ENCODE measurements at regions not wholly inside any gene's neighbourhood (a gene's known extent, or its start where the extent isn't known, plus 50 kb on each side); places are given as distances from the start of the nearest gene placed in this dataset.

DNA sequence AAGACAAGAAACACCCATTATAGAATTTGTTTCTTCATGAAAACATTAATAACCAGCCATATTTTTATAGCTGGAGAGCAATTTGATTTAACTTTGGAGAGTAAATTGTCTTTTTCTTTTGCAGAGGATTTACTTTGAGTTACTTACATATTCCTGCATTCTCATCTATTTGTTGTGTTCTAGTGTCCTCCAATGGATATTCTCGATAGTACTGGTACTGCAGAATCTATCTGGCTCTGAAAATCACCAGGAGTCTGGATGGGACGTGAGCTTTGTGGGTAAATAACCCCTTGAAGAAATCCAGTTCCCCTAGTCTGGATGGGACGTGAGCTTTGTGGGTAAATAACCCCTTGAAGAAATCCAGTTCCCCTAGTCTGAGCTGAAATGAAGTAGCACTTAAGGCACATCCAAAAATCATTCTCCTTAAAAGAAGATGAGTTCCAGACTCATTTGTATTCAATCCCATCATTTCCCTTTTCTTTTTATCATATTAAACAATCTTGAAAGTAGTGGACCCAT lies 294.1 kb upstream of the UBE2E2 start:
- no peak for DNase-seq

DNA sequence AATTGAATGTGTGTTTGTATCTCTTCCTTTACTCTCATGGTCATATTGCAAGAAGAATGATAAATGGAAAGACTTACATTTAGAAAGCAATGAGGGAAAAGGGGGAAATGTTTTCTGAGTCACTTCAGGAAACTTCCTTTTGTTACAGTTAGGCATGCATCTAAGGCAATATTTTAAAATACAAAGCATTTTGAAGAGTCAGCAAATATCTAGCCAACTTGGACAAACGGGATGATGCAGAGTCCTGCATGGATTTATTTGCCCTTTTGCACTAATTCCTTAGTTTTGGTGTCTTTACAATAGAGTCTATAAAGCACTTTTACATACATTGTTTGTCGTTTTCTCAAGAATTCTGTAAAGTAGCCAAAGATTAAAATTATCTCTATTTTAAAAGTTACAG lies 286.2 kb upstream of the UBE2E2 start:
- no peak for DNase-seq

DNA sequence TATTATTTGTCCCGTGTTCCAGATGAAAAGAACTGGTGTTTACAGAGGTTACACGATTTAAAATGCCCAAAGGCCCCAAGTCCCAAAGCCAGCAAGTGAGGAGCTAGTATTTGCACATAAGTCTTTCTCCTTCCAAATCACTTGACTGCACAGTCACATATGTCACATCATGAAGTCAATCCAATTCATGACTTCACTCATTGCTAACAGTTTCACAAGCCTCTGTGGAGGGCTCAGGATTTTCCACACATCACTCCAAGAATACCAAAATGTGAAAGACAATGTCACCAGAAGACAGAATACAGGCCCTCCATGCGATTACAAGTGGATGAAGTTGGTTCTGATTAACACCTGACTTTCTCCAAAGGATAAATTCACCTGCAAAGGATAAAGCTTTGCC lies 283.1 kb upstream of the UBE2E2 start:
- no peak for DNase-seq

DNA sequence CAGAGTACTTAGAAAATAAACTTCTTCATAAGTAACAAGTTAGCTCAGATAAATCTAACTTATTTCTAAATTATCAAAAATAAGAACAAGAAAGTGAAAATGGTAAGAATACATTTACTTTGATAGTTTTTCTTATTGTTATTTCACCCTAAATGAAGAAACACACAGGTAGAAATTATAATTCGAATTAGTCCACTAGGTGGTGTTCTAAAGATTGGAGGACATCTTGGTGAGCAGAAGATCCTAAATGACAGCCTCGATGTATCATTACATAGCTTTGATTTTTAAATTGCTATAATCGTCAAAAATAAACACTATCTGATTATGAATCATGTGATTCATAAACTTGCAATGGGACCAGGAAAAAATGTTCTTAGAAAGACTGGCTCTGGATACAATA lies 280.8 kb upstream of the UBE2E2 start:
- no peak for DNase-seq

DNA sequence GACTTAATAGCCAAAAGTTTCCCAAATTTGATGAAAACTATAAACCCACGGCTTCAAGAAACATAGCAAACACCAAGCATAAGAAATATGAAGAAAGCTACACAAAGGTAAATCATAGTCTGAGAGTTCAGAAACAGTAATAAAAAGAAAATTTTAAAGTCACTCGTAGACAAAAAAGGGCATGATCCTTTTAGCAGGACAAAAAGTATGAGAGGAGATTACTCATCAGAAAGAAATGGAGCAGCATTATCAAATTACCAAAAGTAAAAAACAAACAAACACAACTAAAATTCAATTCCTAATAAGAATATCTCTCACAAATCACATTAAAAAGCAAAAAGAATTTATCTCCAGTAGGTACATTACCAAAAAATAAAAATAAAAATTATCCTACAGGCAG lies 279.4 kb upstream of the UBE2E2 start:
- DNase-seq = no peak

DNA sequence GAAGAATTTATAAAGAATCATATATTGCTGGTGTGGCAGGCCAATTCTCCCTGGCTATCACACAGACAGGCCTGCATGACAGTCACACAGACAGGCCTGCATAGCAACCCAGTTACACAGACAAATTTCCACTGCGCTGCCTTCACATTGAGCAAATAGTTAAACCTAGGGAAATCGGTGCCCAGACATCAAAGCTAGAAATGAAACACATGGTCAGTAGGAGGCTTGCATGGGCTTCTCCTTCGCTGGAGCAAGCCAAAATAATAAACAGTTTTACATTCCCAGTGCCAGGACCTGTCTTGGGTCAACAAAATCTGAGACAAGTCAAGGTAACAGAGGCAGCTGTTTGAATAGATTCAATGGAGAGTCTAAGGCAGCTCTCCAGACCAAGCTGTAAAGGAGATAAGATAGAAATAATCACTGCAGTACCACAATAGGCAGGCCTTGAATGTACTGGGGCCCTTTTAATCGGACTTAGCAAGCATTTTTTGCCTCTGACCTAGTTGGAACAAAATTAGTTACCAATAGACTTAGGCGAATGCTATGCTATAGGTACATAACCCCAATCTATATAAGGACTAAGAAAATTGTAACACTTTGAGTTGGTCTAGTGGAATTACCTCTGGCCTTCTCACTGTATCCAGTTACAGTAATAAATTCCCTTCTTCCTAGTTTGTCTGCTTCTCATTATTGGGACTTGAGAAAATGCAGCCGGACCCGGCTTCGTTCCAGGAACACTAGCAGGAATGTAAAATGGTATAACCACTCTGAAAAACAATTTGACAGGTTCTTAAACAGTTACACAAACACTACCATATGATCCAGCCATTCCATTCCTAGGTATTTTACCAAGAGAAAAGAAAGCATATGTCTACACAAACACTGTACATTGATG lies 274.7 kb upstream of the UBE2E2 start:
- no peak for DNase-seq

DNA sequence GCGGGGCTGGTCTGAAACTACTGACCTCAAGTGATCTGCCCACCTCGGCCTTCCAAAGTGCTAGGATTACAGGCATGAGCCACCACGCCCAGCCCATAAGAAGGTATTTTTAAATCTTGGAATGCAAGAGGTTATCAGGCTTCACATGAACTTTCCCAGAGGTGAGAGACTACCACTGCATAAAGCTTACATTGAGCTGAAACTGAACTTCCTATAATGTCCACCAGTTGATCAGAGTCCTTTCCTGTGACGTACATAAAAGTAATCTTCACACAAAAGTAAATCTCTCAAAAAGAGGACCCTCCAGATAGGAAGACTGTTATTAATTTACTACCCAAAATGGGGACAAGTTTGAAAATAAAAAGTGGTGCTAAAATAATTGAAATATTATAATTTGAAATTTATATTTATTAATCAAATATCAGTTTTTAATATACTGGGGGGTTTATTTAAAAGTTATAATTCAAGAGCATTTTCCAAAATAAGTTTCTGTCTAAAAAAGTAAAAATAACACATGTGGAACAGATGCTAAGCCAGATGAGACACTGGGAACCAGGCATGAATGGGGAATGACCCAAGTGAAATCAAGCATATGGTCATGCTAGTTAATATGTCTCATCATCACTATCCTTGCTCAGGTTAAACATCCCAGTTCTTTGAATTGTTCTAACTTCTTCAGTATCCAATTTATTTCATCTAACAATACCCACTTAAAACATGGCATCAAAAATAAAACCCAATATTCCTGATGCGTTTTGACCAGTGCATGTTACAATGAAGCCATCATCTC lies 269.9 kb upstream of the UBE2E2 start:
- no peak for DNase-seq

DNA sequence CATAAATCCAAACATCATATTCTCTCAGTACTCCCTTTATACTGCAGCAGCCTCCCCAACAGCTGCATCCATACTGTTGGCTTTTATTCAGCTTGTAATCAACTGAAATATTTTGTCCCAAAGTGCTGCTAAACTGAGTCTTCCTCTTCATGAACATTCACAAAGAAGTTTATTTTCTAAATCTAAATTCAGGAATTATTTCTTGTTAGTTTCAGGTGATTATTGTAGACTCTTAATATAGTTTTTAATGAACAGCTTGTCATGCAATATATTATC lies 269.3 kb upstream of the UBE2E2 start:
- DNase-seq = no peak

DNA sequence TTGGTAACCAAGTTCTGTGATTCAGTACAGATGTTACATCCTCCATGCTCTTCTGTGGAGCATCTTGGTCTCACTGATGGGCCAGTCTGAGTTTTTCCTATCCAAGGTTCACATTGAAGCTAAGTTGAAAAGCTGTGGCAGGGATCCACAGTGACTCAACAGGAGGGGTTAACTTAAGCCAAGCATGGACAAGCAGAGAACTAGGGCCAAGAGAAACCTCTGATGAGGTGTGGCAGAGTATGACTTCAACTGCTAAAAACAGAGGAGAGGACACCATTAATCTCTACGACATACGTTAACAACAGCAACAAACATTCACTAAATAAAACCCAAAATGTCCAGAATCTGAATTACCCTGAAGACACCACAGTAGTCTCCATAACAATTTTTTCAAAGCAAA lies 268.1 kb upstream of the UBE2E2 start:
- no peak for DNase-seq

DNA sequence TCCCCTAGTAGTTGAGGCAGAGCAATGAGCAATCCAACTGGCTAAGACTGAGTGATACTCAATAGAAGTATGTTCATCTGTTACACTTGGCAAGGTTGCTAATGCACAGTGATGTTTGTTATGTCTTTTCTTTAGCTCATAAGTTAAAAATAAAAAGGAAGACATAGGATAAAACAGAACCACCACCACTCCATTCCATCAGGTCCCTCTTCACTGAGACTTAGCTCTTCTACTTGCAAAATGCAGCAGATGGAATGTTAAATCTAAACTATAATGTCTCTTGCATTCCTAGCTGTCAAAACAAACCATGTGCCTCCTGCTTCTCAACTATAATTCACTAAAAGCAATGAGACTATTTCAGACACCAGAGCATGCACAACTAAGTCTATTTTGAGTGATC lies 265.6 kb upstream of the UBE2E2 start:
- no peak for DNase-seq

DNA sequence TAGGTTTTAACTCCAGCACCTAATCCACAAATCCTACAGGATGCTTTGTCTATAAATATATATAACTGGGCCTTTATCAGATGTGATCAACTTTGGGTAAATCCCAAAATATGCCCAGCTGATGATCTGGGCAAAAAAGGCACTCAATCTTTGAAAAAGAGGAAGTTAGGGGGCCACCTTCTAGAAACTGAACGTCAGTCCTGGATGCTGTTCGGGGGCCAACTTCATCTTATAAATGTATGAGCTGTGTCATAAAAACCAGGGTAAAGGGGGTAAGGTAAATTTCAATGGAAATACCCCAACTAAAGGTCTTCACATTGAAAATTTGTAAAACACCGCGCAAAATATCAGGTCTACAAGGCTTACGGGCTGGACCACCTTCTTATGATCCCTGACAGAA lies 264.4 kb upstream of the UBE2E2 start:
- DNase-seq = no peak

DNA sequence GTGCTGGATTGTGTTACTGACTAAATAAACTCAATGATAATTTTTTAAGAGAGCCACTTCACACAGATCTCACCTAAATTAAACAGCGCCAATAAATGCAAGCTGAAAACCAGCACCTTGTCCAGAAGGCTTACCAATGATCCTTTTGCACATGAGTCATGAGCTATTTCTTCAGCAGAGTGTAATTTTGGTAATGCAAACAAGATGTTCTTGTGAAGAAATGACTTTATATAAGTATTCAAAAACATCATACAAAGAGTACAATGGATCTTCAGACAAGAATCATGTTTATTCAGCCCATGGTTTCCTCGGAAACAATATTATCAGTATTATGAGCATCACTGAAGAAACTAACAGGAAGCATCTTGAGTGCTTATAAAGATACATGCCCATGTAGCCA lies 263.8 kb upstream of the UBE2E2 start:
- DNase-seq = no peak

DNA sequence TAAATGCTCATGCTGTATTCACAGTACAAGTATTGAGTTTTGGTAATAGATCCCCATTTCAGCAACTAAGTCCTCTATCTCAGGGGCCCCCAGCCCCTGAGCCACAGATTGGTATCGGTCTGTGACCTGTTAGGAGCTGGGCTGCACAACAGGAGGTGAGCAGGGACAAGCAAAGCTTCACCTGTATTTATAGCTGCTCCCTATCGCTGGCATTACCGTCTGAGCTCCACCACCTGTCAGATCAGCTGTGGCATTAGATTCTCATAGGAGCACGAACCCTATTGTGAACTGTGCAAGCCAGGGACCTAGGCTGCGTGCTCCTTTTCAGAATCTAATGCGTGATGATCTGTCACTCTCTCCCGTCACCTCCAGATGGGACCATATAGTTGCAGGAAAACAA lies 262.8 kb upstream of the UBE2E2 start:
- no peak for DNase-seq

DNA sequence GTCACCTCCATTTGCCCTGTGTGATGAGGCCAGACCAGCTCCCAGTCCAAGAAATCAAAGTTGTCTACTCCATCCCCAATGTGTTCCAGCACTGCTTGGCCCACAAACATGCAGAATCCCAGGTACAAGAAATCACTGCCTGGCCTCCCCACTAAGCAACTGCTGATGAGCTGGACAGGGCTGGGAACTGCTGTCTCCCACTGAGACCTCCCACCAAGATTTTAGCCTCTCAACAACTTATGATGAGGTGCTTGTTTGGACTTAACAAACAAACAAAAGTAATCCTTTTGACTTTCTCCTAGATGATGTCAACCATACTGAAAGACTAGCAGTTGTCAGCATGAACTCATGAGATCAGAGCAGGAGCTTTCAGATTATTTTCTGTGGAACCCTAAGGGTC lies 260.1 kb upstream of the UBE2E2 start:
- DNase-seq = no peak

DNA sequence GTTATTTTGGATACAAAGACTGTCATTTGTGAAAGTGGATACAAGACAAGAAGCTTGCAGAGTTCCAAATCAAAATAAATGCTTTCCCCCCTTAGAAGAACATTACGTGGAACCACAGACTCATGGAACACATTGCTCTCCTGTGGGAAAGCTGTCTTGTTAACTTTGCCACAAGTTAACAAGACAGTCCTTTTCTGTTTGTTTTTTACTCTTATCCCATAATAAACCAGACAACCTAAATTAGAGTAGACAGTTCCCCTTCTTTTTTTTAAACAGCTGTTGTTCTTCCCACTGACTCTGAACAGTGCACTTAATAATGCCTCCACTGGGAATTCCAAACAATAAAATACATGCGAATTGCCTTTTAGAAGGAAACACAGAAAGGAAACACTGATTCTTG lies 255.3 kb upstream of the UBE2E2 start:
- DNase-seq = no peak

DNA sequence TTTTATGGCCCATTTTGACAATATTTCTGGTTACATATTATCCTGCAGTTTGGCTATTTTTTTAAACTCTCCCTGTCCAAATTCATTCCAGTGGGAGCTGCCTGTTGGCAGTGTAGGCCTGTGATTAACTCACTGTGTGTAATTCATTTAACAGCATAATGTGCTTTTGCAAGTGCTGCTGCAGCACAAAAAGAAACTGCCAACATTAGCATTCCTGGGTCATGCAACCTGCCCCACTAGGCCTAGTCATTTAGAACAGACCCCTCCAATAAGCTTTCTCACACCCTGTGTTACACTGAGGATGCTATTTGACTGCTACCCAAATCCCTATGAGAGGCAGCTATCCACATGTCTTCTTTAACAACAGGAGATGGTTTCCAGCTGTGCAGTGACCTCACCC lies 251.2 kb upstream of the UBE2E2 start:
- no peak for DNase-seq

DNA sequence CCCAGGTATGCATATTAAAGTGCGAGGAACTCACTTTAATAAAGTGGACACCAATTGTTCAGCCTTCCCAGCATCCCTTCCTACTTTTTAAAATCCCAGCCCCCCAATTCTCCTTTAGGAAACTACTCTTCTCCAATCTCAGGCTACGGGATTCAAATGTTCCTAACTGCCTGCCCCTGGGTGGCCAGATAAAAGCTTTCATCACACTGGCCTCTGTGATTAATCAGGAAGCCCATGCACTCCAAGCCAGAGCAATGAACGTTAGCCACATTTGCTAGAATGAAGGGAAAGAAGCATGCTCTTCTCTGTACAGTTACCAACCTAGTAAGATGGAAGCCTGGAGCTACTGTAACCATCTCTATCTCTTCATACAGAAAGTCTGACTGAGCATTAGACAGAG lies 250.3 kb upstream of the UBE2E2 start:
- no peak for DNase-seq

DNA sequence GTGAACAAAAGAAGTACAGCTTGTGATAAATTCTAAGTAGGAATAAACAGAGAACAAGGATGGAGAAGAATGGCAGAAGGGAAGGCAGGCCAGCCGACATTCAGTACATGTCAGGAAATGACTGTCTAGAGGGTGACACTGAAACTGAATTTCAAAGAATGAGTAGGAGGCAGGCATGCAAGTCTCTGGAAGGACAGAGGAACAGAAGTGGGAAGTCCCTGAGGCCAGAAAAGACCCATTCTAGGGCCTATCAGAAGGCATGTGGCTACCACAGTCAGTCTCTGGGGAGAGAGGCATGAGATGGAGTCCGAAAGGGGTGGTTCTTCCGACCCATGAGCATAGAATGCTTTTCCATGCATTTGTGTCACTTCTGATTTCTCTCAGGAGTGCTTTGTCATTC lies 243.5 kb upstream of the UBE2E2 start:
- no peak for DNase-seq

DNA sequence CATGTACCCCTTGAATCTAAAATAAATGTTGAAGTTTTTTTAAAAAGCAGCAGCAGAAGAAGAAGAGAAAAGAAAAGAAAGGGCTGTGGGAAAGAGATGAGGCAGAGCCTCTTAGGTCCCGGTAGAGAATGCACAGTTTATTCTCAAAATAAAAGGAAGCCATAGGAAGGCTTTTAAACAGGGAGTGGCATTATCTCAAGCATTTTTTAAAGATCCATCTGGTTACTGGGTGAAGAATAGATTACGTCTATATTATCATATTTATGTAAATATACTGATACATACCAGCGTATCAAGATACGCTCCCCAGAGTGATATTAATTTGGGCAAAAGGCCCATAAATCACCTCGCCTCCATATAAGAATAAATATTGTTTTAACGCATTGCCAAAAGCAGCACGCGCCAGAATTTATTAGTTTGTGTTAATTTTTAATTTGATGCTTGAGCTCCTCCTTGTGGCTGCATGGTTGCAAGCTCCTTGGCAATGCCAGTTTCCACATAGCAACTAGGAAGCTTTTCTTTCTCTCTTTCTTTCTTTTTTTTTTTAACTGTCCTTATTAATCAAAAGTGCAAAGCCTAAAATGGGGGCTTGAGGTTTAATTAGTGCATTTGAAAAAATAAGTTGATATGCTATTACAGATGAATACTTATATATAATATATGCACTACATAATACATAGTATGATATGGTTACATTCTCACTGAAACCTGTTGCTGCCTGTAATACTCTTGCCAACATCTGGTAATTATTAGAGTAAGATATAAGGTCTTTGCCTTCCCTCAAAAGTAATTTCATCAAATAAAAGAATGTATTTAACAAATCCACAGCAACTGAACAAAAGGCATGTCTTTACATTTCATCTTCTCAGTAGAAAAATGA lies 242.8 kb upstream of the UBE2E2 start:
- DNase-seq = no peak

DNA sequence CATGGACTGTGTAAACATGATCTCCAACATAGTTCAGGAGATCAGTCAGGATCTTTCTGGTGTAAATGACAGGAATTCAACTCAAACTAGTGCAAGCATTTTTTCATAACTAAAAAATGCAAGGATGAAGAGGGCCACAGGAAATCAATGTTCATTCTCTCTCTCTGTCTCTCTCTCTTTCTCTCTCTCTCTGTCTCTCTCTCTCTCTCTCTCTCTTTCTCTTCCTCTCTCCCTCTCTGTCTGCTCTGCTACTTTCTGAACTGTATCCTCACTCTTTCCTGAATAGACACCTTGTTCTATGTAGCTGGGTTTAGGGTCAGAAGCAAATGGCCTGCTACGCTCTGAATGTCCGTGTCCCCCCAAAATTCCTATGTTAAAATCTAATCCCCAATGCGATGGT lies 240.9 kb upstream of the UBE2E2 start:
- no peak for DNase-seq

DNA sequence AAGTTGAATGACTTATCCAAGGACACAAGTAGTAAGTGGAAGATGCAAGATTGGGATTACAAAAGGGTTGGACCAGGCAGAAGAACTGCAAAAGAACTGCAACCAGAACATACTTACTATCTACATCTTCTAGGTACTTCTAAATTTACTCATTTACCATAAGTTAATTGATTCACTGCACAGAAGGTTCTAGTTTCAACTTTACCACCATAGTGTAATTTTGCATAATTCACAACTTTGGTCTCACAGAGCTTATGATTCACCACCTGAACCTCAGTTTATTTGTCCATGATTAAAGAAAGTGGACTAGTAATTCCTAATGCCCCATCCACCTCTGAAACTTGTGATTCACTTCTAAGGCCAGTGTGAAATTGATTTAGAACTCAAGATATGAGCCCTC lies 236.8 kb upstream of the UBE2E2 start:
- DNase-seq = no peak

DNA sequence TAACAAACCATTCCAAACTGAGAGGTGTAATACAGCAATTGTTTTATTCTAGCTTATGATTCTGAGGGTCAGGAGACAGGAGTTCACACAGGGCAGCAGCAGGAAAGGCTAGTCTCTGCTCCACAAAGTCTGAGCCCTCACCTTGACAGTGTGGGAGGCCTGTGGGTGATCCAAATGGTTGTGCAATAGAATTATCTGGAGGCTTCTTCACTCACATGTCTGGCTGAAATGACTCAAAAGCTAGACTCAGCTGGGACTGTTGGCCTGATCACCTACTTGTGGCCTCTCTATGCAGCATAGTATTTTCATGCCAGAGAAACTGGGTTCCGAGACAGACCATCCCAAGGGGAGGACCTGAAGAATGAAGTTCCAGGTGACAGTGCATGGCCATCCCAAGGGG lies 233.9 kb upstream of the UBE2E2 start:
- no peak for DNase-seq

DNA sequence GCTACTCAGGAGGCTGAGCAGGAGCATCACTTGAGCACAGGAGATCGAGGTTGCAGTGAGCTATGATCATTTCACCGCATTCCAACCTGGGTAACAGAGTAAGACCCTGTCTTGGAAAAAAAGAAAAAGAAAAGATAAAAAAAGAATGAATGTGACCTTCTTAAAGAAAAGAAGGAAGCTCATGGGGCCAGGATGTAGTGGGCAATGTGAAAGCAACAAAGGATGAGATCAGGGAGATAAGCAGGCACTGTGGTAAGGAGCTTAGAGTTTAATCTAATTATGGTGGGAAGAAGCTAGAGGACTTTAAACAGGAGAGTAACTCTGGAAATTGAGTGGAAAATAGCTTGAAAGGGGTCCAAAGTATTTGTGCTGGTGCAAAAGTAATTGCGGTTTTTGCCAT lies 231.6 kb upstream of the UBE2E2 start:
- no peak for DNase-seq

DNA sequence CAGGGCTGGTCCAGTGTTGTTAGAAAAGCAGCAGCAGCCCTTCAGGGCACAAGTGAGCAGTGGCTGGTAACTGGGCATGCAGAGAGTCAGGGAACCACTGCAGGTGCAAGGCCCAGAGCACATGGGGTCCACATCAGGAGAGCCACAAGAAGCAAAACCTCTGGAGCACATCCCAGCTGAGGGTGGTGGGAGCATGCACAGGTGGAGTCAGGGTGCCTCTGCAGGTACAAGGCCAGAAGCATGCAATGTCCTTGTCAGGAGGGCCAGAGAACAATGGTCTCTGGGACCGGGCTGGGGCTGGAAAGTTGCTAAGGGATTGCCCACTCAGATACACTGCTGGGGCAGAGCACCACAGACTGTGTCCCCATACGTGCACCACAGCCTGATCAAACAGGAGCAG lies 226.1 kb upstream of the UBE2E2 start:
- DNase-seq = no peak
